ENCODE measurements at regions not wholly inside any gene's neighbourhood (a gene's known extent, or its start where the extent isn't known, plus 50 kb on each side); places are given as distances from the start of the nearest gene placed in this dataset.

DNA sequence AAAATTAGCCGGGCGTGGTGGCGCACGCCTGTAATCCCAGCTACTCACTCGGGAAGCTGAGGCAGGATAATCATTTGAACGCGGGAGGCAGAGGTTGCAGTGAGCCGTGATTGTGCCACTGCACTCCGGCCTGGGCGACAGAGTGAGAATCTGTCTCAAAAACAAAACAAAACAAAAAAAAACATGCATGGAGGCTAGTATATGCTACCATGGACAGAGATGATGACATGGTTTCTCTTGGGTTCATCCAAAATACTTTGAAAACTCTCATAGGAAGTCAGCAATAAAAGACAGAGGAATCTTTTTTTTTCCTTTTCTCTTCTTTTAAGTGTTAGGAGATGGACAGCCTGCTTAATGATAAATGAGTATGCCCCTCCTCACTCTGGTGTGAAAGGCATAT, 137.7 kb upstream of the MB21D2 start (continued):
- TF ChIP-seq, protein P1, sequence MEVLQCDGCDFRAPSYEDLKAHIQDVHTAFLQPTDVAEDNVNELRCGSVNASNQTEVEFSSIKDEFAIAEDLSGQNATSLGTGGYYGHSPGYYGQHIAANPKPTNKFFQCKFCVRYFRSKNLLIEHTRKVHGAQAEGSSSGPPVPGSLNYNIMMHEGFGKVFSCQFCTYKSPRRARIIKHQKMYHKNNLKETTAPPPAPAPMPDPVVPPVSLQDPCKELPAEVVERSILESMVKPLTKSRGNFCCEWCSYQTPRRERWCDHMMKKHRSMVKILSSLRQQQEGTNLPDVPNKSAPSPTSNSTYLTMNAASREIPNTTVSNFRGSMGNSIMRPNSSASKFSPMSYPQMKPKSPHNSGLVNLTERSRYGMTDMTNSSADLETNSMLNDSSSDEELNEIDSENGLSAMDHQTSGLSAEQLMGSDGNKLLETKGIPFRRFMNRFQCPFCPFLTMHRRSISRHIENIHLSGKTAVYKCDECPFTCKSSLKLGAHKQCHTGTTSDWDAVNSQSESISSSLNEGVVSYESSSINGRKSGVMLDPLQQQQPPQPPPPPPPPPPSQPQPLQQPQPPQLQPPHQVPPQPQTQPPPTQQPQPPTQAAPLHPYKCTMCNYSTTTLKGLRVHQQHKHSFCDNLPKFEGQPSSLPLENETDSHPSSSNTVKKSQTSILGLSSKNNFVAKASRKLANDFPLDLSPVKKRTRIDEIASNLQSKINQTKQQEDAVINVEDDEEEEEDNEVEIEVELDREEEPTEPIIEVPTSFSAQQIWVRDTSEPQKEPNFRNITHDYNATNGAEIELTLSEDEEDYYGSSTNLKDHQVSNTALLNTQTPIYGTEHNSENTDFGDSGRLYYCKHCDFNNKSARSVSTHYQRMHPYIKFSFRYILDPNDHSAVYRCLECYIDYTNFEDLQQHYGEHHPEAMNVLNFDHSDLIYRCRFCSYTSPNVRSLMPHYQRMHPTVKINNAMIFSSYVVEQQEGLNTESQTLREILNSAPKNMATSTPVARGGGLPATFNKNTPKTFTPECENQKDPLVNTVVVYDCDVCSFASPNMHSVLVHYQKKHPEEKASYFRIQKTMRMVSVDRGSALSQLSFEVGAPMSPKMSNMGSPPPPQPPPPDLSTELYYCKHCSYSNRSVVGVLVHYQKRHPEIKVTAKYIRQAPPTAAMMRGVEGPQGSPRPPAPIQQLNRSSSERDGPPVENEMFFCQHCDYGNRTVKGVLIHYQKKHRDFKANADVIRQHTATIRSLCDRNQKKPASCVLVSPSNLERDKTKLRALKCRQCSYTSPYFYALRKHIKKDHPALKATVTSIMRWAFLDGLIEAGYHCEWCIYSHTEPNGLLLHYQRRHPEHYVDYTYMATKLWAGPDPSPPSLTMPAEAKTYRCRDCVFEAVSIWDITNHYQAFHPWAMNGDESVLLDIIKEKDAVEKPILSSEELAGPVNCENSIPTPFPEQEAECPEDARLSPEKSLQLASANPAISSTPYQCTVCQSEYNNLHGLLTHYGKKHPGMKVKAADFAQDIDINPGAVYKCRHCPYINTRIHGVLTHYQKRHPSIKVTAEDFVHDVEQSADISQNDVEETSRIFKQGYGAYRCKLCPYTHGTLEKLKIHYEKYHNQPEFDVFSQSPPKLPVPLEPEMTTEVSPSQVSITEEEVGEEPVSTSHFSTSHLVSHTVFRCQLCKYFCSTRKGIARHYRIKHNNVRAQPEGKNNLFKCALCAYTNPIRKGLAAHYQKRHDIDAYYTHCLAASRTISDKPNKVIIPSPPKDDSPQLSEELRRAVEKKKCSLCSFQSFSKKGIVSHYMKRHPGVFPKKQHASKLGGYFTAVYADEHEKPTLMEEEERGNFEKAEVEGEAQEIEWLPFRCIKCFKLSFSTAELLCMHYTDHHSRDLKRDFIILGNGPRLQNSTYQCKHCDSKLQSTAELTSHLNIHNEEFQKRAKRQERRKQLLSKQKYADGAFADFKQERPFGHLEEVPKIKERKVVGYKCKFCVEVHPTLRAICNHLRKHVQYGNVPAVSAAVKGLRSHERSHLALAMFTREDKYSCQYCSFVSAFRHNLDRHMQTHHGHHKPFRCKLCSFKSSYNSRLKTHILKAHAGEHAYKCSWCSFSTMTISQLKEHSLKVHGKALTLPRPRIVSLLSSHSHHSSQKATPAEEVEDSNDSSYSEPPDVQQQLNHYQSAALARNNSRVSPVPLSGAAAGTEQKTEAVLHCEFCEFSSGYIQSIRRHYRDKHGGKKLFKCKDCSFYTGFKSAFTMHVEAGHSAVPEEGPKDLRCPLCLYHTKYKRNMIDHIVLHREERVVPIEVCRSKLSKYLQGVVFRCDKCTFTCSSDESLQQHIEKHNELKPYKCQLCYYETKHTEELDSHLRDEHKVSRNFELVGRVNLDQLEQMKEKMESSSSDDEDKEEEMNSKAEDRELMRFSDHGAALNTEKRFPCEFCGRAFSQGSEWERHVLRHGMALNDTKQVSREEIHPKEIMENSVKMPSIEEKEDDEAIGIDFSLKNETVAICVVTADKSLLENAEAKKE (CRISPR knock-in tag; IDR thresholded peaks at IDR 0.05), result no peak
- TF ChIP-seq, protein P2, sequence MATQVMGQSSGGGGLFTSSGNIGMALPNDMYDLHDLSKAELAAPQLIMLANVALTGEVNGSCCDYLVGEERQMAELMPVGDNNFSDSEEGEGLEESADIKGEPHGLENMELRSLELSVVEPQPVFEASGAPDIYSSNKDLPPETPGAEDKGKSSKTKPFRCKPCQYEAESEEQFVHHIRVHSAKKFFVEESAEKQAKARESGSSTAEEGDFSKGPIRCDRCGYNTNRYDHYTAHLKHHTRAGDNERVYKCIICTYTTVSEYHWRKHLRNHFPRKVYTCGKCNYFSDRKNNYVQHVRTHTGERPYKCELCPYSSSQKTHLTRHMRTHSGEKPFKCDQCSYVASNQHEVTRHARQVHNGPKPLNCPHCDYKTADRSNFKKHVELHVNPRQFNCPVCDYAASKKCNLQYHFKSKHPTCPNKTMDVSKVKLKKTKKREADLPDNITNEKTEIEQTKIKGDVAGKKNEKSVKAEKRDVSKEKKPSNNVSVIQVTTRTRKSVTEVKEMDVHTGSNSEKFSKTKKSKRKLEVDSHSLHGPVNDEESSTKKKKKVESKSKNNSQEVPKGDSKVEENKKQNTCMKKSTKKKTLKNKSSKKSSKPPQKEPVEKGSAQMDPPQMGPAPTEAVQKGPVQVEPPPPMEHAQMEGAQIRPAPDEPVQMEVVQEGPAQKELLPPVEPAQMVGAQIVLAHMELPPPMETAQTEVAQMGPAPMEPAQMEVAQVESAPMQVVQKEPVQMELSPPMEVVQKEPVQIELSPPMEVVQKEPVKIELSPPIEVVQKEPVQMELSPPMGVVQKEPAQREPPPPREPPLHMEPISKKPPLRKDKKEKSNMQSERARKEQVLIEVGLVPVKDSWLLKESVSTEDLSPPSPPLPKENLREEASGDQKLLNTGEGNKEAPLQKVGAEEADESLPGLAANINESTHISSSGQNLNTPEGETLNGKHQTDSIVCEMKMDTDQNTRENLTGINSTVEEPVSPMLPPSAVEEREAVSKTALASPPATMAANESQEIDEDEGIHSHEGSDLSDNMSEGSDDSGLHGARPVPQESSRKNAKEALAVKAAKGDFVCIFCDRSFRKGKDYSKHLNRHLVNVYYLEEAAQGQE (IDR thresholded peaks at IDR 0.05; ENCODE audit: unreplicated experiment), result no peak
- TF ChIP-seq POLR2AphosphoS5 (IDR thresholded peaks at IDR 0.05; ENCODE audit: low read depth) (no peak), ZNF114 (CRISPR knock-in tag; IDR thresholded peaks at IDR 0.05) (no peak), STAT1 (IDR thresholded peaks at IDR 0.05; ENCODE audit: unreplicated experiment) (no peak)

DNA sequence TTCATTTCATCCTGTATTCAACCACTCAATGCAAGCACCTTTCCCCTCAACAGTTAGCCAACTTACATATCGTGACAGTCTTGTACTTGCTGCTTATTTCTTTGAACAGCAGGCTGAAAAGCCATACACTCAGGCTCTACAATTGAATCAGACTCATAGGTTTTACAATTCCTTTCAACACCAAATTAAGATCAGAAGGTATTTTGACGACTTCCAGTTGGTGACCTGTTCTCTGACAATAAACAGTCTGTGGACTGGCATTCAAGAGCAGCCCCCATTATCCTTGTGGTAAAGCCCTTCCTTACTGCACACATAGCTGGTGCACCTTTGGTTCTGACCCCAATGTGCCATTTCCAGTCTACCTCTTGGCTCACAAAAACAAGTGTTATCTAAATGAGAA, 140.0 kb upstream of the MB21D2 start:
- no peak overlapping the region for H3K4me3 Mint-ChIP-seq
- TF ChIP-seq ZNF331 (CRISPR knock-in tag; IDR thresholded peaks at IDR 0.05; ENCODE audit: low read depth), result no peak
- TF ChIP-seq, protein P3, sequence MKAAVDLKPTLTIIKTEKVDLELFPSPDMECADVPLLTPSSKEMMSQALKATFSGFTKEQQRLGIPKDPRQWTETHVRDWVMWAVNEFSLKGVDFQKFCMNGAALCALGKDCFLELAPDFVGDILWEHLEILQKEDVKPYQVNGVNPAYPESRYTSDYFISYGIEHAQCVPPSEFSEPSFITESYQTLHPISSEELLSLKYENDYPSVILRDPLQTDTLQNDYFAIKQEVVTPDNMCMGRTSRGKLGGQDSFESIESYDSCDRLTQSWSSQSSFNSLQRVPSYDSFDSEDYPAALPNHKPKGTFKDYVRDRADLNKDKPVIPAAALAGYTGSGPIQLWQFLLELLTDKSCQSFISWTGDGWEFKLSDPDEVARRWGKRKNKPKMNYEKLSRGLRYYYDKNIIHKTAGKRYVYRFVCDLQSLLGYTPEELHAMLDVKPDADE (IDR thresholded peaks at IDR 0.05), result no peak
- no peak for TF ChIP-seq STAT1 (IDR thresholded peaks at IDR 0.05; ENCODE audit: unreplicated experiment)

More for the DNA sequence above, 140.0 kb upstream of the MB21D2 start:
- no peaks in the 10 kb centered on the region for H3K9me3 Mint-ChIP-seq
- H3K27me3 Mint-ChIP-seq (ENCODE audit: insufficient read depth, low read depth, poor library complexity), result peaks cover 2% of the 10 kb centered on the region
- Histone ChIP-seq H2AFZ (0 out of 2 replicates have a peak overlapping the region, but pooled peaks have one; percentile 57), H3K36me3 (ENCODE audit: insufficient read depth) (no peaks in the 10 kb centered on the region), H3K4me3 (no peak overlapping the region), H4K20me1 (replicated peaks; ENCODE audit: insufficient read depth) (no peaks in the 10 kb centered on the region), H3K4me1 (ENCODE audit: insufficient read depth) (peaks cover 4% of the 10 kb centered on the region; the same call in 1 of the 2 replicates), H3K27me3 (ENCODE audit: insufficient read depth) (no peaks in the 10 kb centered on the region), H3K4me2 (no peak overlapping the region), H3K79me2 (replicated peaks; ENCODE audit: insufficient read depth) (no peaks in the 10 kb centered on the region), H3K27ac (ENCODE audit: low read depth) (no peak overlapping the region), H3F3A (replicated peaks; ENCODE audit: low read depth) (no peaks in the 10 kb centered on the region), H3K9me2 (ENCODE audit: insufficient read depth) (no peaks in the 10 kb centered on the region)
- ATAC-seq (no peak), DNase-seq (ENCODE audit: low spot score) (no peak)
- H3K4me1 Mint-ChIP-seq, result 0 out of 3 replicates have a peak, but pooled peaks cover 3% of the 10 kb centered on the region
- H3K27ac Mint-ChIP-seq, result no peak overlapping the region
- no peaks in the 10 kb centered on the region for H3K36me3 Mint-ChIP-seq (ENCODE audit: low read depth)
